ENCODE measurements at regions not wholly inside any gene's neighbourhood (a gene's known extent, or its start where the extent isn't known, plus 50 kb on each side); places are given as distances from the start of the nearest gene placed in this dataset.
A peak's percentile ranks its signal among the peaks of the same experiment; 100 is the strongest.

DNA sequence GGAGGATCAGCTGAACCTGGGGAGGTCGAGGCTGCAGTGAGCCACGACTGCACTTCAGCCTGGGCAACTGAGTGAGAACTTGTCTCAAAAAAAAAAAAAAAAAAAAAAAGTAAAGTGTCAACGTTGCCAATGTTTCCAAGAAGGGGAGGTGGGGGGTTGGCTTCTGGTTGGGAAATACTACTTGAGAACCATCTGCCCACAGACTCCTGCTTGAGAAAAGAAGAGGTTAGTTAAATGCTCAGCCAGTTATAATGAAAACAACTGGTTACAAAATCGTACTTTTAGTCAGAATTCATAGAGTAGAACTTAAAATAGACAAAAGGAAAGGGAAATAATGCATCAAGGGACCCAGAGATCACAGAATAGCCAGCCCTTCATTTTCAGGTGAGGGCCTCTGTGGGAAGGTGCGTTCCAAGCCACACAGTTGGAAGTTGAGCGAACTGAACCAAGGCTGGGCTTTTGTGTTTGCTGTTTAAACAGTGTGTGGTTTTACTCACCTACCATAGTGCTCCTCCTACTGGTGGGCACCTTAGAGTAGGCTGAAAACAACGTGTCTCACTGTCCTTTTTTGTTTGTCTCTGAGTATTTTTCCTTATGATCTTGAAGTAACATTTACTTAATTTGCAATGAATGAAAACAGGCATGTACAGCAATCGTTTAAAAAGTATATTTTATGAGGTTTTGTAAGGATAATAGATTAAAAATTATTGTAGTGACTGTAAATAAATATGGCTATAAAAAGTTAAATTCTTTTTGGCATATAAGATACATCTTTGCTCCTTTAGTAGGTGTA is 200.7 kb downstream of the BCAS1 start:
- TF ChIP-seq EP300 (IDR thresholded peaks at IDR 0.05; ENCODE audit: borderline replicate concordance) (no peak), NFIC (IDR thresholded peaks at IDR 0.05) (no peak), EGR1 (IDR thresholded peaks at IDR 0.05) (no peak), RAD21 (IDR thresholded peaks at IDR 0.05; ENCODE audit: low read depth) (peak; percentile 87), CEBPB (IDR thresholded peaks at IDR 0.05) (peak; percentile 24; the same call in 1 of the 2 replicates)
- TF ChIP-seq, protein P1, sequence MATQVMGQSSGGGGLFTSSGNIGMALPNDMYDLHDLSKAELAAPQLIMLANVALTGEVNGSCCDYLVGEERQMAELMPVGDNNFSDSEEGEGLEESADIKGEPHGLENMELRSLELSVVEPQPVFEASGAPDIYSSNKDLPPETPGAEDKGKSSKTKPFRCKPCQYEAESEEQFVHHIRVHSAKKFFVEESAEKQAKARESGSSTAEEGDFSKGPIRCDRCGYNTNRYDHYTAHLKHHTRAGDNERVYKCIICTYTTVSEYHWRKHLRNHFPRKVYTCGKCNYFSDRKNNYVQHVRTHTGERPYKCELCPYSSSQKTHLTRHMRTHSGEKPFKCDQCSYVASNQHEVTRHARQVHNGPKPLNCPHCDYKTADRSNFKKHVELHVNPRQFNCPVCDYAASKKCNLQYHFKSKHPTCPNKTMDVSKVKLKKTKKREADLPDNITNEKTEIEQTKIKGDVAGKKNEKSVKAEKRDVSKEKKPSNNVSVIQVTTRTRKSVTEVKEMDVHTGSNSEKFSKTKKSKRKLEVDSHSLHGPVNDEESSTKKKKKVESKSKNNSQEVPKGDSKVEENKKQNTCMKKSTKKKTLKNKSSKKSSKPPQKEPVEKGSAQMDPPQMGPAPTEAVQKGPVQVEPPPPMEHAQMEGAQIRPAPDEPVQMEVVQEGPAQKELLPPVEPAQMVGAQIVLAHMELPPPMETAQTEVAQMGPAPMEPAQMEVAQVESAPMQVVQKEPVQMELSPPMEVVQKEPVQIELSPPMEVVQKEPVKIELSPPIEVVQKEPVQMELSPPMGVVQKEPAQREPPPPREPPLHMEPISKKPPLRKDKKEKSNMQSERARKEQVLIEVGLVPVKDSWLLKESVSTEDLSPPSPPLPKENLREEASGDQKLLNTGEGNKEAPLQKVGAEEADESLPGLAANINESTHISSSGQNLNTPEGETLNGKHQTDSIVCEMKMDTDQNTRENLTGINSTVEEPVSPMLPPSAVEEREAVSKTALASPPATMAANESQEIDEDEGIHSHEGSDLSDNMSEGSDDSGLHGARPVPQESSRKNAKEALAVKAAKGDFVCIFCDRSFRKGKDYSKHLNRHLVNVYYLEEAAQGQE (IDR thresholded peaks at IDR 0.05; ENCODE audit: low read depth): no peak
- TF ChIP-seq, protein P2, sequence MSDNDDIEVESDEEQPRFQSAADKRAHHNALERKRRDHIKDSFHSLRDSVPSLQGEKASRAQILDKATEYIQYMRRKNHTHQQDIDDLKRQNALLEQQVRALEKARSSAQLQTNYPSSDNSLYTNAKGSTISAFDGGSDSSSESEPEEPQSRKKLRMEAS (IDR thresholded peaks at IDR 0.05): peak; percentile 27; the same call in 1 of the 2 replicates

DNA sequence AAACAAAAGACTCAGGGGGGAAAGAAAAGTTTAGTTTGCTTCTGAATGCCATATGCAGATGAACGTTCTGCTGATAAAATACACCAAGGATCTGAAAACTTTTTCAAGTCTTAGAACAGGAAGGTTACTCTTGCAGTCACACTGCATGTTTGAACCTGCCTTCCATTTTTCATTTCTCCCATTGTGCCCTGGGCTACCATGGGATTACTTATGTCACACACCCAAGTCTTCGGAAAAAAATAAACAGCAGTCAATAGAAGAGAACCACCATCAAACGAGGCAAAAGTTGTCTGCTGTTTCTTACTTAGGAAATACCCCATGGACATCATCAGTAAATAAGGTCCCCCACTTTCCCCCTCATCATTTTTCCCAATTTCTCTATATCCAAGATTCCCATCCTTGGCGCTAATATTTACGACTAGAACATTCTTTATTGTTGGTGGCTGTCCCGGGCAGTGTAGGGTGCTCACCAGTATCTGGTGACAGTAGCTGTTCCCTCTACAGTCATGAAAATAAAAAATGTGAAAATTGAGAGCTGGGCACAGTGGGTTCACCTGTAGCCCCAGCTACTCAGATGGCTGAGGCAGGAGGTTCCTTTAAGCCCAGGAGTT is 202.5 kb downstream of the BCAS1 start:
- no peak for TF ChIP-seq FOXM1 (IDR thresholded peaks at IDR 0.05; ENCODE audit: borderline replicate concordance, low read depth)

DNA sequence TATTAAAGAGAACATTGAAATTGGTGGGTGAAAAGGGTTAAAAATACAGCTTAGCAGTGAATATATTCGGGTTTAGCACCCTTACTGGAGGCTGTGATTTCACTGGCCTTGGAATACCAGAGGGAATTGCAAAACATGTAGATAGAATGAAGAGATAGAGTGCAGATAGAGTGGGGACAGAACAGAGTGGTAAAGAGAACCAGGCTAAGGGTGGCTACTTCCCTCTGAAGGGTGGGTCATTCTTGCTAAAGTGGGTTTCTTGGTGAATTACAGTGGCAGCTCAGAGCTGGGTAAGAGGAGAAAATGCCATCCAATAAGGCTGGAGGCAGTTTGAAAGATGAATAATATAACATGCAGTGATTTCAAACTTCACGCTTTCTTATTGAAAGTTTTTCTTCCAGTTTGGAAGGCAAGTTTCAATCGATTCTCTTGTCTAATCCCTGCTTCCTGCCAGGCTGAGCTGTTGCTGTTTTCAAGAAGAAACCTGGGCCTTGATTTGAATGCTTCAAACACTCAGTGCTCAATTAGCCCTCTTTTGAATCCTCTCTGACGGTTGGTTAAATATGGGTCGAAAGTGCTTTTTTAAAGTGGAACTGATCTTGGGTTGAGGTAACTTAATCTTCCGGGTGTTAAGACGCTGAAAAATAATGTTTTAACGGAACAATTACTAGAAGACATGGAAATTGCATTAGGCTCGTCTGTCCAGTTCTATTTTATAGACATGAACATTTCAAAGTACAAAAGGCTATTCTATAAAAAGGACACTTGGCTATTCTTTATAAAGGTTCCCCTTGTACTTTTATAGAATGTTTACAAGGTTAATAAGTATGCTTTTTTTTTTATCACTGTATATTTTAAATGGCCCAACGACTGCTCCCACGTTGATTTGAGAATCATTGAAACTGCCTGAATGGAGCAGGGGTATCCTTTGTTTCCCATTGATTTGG is 203.3 kb downstream of the BCAS1 start:
- TF ChIP-seq NFIC (IDR thresholded peaks at IDR 0.05) (no peak), CEBPB (IDR thresholded peaks at IDR 0.05) (peak; percentile 15; the same call in 1 of the 2 replicates), EGR1 (IDR thresholded peaks at IDR 0.05) (no peak), TCF12 (IDR thresholded peaks at IDR 0.05; ENCODE audit: low read depth) (no peak), RAD21 (IDR thresholded peaks at IDR 0.05; ENCODE audit: low read depth) (no peak), EP300 (IDR thresholded peaks at IDR 0.05; ENCODE audit: borderline replicate concordance) (no peak)

DNA sequence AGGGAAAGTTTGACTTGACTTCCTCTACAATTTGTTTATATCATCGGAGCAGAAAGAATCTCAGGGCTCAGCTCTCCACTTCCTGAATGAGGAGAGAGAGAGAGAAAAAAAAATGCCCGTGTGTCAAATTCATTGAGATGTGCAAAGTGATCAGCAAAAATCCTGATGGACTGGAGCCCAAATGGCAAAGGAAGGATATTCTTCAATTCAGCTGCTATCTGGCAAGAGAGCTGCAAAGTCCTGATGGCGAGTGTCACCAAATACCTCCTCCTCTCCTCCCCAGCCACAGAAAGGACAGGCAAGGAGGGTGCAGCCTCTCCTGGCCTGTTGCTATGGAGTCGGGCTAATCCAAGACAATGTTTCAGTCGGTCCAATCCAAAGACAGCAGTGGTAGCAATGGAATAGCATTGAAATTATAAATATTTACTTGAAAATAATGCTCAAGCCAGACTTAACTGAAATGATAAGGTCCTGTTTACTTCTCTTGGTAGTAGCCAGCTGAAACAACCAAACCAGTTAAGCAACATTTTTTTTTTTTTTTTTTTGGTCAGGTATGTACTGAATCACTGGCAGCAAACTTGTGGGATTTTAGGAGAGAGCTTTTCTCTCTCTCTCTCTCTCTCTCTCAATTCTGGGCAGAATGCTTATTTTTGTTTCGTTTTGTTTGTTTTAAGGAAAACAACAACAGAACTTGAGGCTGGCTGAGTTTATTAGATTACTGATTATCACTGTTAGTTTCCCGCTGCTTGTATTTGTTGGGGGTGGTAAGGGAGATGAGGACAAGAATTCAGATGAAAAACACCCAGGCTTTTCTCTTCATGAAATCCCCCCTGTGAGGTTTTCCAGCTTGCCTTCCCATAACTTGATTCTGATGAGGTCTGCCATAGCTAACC is 204.2 kb downstream of the BCAS1 start:
- TF ChIP-seq TEAD4 (IDR thresholded peaks at IDR 0.05) (0 out of 2 replicates have a peak, but pooled peaks have one; percentile 16), YY1 (IDR thresholded peaks at IDR 0.05; ENCODE audit: low read depth) (no peak), EP300 (IDR thresholded peaks at IDR 0.05; ENCODE audit: borderline replicate concordance) (peak; percentile 12; the same call in 1 of the 2 replicates), FOXM1 (IDR thresholded peaks at IDR 0.05; ENCODE audit: borderline replicate concordance, low read depth) (no peak), CREB1 (IDR thresholded peaks at IDR 0.05; ENCODE audit: low read depth) (no peak), NFIC (IDR thresholded peaks at IDR 0.05) (peak; percentile 27; the same call in 1 of the 2 replicates), CEBPB (IDR thresholded peaks at IDR 0.05) (peak; percentile 26; the same call in 1 of the 2 replicates), RAD21 (IDR thresholded peaks at IDR 0.05; ENCODE audit: low read depth) (no peak)
- TF ChIP-seq, protein P2 (IDR thresholded peaks at IDR 0.05): 0 out of 2 replicates have a peak, but pooled peaks have one; percentile 13

DNA sequence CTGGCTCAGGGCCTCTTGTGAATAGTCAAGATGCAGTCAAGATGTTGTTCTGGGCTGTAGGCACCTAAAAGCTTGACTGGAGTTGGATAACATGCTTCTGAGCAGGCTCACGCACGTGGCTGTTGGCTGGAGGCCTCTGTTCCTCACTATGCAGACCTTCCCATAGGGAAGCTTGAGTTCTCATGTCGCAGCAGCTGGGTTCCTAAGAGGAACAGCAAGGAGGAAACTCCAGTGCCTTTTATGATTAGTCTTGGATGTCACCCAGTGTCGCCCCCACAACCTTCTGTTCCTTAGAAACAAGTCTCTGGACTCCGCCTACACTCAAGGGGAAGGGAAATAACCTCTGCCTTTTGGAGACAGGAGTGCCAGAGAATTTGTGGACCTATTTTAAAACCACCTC is 210.7 kb downstream of the BCAS1 start:
- TF ChIP-seq CREB1 (IDR thresholded peaks at IDR 0.05; ENCODE audit: low read depth) (no peak), TEAD4 (IDR thresholded peaks at IDR 0.05) (no peak), TAF1 (IDR thresholded peaks at IDR 0.05; ENCODE audit: low read depth) (no peak), TCF12 (IDR thresholded peaks at IDR 0.05; ENCODE audit: low read depth) (no peak), EGR1 (IDR thresholded peaks at IDR 0.05) (no peak), RAD21 (IDR thresholded peaks at IDR 0.05; ENCODE audit: low read depth) (no peak), FOXM1 (IDR thresholded peaks at IDR 0.05; ENCODE audit: borderline replicate concordance, low read depth) (no peak), YY1 (IDR thresholded peaks at IDR 0.05; ENCODE audit: low read depth) (no peak), ZBTB7A (IDR thresholded peaks at IDR 0.05; ENCODE audit: low read depth) (no peak), CEBPB (IDR thresholded peaks at IDR 0.05) (no peak)
- TF ChIP-seq, protein P3, sequence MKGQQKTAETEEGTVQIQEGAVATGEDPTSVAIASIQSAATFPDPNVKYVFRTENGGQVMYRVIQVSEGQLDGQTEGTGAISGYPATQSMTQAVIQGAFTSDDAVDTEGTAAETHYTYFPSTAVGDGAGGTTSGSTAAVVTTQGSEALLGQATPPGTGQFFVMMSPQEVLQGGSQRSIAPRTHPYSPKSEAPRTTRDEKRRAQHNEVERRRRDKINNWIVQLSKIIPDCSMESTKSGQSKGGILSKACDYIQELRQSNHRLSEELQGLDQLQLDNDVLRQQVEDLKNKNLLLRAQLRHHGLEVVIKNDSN (IDR thresholded peaks at IDR 0.05): no peak
- TF ChIP-seq, protein P1 (IDR thresholded peaks at IDR 0.05; ENCODE audit: low read depth): no peak
- TF ChIP-seq, protein P2 (IDR thresholded peaks at IDR 0.05): no peak

Data from Ishikawa (cell line).